Right hindlimb (tissue), 1 donor: ENCODE measurements at regions not wholly inside any gene's neighbourhood (a gene's known extent, or its start where the extent isn't known, plus 50 kb on each side); places are given as distances from the start of the nearest gene placed in this dataset.

Experiments
- DNase-seq: peaks from one replicate; pipeline ENCODE4 v3.0.0-alpha.2; 2018

DNA sequence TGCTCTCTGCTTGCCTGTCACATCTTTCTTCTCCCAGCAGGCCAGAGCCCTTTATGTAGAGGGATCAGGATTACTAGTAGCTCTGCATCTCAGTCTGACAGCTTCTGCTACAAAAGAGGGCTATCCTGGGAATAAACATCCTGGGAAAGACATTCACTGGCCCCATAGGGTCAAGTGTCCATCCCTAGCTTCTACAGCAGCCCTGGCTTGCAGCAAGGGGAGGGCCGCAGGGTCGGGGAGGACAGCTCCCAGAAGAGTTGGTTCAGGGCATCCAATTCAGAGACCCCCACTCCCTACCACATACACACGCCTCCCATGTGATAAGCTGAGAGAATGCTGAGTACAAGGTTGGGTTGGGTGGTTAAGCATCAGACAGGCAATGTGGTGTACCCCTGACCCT lies 154.1 kb upstream of the PDE10A start:
- DNase-seq = no peak

DNA sequence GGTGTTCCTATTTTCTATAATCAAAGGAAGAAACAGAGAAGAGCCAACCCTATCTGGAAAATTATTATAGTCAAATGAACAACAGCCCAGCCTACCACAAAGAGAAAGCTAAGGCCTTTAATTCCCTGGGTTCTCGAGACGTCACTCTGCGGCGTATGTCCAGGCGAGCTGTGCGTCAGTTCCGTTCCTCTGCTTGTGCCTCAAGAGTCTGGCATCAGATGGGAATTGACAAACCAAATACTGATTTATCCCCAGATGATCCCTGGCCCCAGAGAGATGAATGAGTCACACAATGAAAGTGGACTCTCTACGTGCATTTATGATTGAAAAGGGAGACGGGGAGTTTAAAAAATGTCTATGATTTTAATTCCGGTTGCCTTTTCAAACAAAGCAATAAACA lies 151.6 kb upstream of the PDE10A start:
- no peak for DNase-seq

DNA sequence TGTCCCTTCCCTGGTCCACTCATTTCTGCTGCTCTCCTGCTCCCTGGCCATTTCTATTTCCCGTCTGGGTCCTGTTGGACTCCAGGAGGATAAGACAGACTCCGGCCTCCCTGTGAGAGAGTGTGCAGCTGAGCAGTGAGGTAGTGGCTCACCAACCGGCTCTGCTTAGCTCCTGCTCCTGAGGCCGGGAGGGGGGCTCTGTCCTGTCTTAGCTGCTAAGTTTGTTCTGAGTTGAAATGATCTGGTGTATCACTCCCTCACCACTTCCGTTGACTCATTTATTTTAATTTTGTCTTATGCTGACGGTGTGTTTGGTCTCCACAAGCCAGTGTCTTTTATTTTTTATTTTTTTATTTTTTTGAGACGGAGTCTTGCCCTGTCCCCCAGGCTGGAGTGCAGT lies 148.5 kb upstream of the PDE10A start:
- no peak for DNase-seq

DNA sequence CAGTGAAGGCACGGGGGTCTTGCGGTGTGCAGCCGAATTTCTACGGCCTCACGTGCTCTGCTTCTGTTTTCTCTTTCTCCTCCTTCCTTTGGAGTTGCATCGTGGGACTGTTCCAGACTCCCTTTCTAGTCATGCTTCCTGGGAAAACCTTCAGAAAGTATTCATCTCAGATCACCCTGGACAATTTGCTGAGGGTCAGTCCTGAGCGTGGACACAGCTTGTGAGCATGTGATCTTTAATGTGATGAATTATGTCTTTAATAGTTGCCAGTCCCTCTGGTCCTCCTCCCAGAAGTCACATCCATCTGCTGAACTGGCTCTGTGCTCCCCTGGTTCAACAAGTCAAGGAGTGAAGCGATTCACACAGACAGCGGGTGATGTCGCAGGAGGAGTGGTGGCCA lies 145.0 kb upstream of the PDE10A start:
- DNase-seq = no peak

DNA sequence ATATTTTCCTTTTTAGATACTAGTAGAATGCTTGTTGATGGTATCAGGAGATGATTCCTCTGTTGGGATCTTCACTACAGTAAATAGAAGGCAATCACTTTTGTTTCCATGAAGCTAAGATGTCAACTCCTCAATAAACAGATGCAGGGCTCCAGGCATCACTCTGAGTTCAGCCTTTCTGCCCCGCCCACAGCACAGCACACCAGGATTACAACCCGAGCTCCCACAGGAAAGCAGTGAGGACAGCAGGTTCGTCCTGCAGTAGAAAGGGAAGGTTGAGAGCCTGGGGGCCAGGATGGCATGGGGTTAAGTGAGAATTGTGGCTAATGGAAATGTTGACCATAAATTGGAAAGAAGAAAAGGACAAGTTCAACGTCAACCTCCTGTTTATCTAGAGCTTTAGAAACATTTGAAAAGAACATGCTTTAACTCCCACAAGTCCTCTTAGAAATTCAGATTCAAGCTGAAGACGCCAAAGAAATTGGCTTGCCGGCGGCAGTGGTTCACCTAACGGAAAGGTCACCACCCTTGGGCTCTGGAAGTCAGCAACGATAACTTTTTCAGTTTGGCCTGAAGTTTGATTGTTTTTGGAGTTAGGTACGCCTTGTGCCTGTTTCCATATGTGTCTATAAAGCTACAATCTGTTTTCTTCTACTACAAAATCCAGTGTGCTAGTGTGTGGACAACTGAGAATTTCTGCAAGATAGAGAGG lies 144.4 kb upstream of the PDE10A start:
- DNase-seq = peak; percentile 39

DNA sequence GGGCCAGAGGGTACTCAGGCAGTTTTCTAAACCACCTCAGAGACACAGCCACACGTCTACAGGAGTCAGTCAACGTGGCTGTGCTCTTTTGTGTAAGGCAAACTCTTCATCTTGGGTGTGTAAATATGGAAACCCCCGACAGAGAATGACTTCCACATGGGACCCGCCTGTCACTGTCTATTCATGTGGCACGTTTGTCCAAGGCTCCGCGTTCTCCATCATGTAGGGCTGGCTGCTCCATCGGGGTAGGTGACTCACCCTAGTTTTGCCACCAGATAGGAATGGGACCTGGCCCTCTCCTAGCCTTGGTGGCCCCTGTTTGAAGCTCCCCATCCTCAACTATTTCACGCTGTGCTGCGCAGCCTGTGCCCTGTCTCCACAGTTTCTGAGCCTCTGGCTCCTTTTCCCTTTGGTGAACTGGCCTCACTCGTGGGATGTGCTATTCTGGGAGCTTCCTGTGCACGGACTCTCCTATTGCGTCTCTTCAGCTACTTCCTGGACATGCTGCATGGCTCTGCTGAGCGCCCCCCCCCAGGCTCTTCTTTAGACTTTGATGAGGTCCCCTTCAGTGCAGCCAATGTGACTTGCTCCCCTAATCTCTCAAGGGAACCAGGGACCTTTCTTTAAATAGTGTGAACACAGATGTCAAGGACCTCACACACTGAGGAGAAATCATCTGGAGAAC lies 143.2 kb upstream of the PDE10A start:
- DNase-seq = no peak

DNA sequence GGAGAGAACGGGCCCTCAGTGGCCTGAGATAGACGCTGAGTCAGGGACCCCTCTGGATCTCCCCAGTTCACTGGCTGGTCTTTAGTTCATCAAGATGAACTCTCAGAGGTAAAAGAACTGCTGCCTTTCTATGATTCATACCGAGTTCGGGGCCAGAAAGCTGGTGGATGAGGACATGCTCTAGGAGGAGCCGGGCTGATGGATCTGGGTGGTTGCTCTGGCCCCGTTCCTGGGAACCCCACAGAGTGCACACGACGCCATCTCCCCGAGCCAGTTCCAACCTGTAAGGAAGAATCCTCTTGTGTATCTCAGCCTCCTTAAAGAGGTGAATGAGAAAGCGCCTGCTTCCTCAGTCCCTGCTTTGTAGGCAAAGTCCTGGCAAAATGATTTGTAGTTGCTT lies 142.6 kb upstream of the PDE10A start:
- no peak for DNase-seq

DNA sequence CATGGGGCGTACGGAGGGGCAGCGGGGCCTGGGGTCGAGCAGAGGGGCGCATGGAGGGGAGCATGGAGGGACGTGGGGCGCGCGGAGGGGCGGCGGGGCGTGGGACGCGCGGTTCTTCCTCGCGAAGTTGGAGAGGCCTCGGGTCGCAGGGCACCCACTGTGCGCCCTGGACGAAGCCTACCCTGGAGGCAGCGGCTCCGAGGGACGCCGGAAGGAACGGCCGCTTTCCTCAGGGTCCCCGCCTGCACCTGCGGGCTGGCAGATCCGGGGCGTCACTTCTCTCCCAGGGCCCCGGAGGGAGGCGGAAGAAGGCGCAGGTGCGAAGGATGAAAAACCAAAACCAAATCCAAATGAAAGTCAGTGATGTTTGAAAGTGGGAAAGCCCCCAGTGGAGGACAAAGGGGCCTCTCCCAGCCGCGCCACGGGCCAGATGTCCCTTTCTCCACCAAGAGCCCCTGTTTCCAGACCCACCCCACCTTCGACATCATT lies 142.1 kb upstream of the PDE10A start:
- no peak for DNase-seq

DNA sequence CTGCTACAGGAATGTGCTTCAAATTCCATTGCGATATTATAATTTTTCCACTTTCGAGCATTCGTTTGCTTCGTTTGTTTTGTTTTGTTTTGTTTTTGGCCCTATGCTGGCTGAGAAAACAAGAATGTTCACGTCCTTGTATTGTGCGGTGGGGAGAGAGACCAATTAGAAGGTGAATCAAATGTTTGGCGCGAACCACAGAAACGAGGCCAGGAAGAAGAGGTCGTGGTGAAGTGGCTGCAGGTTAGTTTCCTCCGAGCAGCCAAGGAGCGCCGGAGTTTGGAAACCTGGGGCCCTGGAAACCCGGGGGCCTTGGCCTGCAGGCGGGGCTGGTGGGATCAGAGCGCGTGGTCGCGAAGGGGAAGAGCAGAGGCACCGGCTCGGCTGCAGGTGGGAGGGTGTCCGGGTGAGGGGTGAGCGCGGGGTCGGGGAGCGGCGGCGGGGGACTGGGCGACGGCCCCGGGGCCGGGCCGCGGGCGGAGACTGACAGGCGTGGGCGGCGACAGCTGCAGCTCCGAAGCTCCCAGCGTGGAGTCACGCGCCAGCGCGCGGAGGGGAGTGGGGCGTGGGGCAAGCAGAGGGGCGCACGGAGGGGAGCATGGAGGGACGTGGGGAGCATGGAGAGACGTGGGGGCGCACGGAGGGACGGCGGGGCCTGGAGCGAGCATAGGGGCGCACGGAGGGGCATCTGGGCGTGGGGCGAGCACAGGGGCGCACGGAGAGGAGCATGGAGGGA lies 141.5 kb upstream of the PDE10A start:
- DNase-seq = peak; percentile 56

DNA sequence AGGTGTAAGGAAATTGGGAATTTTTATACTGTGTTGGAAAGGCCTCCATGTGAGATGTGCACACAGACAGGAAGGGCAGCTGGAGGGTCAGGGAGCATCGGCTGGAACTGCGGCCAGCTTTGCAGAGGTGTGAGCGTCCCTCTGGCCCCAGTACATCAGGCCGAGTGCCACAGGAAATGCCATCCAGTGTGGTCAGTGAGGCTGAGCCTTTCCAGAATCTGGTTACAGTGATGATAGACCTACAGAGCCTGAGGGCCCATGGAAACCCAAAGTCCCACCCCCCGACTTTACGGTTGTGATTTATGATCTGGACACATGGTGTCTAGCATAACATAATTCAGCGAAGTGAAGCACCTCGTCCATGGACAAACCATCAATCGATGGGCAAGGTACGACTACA lies 137.3 kb upstream of the PDE10A start:
- DNase-seq = no peak

DNA sequence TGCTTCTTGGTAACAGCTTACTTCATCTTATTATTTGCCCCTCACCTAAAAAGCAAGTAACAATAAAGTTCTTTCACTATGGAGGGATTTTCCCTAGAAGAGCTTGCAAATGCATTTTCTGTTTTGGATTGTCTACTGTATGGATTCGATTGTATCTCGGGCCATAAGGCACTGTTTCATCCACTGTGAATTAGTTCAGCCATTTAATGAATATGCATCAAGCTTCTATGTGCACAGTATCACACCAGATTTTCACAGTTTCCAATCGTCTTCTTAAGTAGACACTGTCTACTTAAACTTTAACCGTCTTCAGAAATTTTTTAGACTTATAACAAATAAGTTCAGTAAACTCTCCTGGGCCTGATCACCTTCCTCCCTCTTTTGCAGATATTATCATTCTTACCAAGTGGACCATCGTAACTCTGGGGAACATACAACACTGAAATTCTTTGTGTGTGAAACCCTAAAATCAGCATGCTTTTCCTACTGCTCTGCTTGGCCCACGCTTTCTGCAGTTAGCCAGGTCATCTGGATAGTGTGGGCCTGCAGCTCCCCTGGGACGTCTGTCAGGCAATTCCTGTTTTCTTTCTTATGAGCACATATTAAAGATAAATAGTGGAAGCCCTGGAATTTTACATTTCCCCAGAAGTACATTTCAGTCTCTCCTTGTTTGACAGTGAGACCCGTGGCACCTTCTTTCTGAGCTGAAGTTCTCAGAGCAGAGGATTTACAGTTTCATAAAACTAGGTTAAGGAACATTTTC lies 136.5 kb upstream of the PDE10A start:
- peak; percentile 72 for DNase-seq

DNA sequence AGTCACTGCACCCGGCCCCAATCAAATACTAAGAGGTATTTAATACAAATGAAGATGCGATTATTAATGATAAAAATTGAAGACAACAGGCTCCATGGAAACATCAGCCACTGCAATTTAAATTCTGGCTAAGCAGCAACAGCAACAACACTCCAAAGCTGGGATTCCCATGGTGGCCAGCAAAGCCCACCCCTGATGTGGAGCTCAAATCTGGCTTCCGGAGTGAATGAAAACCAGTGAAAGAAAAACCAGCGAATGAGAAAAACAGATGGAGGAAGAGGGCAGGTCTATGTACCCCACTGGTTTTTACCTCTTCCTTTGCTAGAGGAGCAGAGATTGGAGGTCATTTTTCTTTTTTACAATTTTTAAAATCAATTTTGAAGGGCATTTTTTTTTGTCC lies 135.9 kb upstream of the PDE10A start:
- DNase-seq = peak; percentile 35

DNA sequence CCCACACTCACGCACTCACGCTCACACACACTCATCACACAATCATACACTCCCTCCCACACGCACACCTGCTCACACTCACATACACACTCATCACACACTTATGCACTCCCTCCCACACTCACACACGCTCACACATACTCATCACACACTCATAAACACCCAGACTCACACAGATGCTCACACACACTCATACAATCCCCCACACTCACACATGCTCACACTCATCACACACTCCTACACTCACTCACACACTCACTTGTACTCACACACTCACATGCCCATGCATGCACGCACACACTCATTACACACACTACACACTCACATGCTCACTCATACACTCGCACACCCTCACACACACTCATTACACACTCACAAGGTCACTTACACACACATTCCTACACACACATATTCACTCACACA lies 131.1 kb upstream of the PDE10A start:
- no peak for DNase-seq

DNA sequence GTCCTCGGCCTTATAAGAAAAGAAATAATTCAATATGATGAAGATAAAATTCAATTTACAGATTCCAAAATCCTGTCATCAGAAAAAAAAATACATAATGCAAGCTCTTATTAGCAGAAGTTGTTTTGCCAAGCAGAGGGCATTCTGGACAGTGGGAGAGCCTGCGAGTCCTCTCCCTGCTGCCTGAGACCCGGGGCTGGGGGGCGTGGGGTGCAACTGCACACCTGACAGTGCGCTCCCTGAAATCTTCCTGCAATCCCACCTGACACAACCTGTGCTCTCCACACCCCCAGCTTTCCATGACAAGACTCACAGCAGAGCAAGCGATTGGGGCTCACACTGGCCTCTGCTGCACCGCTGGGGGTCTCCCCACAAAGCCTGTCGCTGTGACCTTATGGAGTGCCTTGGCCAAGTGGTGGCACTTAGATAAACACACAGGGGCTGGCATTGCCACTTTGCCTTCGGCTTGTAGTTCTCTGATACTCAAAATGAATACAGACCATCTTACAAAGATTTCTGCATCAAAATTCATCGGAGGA lies 130.3 kb upstream of the PDE10A start:
- DNase-seq = no peak

DNA sequence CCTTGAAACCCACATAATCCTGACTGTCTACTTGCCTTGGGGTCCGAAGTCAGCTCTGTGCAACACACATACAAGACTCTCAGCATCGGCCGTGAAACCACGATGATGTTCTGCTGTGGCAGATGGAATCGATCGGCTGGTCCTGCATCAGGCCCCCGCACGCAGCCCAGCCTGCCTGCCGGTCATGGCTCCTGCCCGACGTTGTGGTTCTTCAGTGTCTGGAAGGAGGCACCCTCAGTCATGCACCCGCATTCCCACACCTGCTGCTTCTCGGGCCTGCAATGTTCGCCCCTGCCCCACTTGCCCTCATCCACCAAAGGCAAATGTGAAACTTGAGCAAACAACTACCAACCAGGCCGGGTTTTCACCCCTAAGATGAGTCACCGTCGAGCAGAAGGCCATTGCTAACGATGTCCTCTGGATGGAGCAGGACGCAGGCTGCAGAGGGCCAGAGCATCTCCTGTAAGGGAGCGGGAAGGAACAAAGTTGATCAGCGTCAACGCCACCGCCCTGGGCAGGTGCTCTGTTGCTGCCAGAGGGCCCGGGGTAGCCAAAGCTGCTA lies 128.9 kb upstream of the PDE10A start:
- DNase-seq = no peak

DNA sequence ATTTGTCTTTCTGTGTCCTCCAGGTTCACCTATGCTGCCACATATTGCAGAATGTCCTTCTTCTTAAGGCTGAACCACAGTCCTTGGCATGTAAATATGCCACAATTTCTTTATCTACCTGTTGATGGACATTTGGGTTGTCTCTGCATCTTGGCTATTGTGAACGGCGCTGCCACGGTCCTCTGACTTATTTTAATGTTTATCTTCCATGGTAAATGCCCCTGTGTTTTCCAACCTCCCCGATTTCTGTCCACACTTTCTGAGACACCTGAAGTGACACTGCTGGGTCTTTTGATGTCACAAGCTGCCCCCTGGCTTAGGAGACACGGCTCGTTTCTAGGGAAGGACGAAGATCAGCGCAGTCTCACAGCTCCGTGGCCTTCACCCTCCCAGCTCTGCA lies 128.3 kb upstream of the PDE10A start:
- DNase-seq = no peak

DNA sequence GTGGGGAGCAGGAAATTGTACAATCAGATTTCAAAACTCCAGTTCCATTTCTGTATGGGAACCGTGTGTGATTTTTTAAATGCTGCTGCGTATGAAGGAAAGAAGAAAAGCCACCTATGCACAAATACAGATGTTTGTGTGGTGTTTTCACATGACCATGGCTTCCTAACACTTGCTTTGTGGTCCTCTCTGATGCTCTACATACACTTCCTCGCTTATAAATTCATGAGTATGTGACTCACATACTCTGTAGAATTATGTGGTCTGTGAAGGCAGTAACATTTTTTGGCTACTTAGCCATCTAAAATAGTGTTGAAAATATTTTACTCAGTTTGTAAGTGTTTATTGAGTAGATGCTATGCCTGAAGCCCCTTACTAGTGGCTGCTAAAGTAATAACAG lies 119.8 kb upstream of the PDE10A start:
- no peak for DNase-seq

DNA sequence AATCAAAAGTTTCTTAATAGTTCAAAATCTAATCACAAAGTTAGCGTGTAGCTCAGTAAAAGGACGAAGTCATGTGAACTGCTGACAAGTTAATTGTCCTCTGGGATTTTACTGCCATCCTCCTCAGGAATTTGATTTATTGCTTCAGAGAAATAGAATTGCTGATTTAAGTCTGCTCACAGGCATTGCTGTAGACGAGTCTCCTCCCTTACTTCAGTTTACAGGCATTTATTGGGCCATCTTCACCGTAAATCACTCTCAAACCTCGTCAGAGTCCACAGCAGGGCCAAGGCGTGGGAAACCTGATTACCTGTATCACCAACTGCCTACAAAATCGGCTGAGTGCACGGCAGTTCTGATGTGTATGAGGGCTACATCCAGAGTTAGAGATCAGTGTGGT lies 119.1 kb upstream of the PDE10A start:
- no peak for DNase-seq

DNA sequence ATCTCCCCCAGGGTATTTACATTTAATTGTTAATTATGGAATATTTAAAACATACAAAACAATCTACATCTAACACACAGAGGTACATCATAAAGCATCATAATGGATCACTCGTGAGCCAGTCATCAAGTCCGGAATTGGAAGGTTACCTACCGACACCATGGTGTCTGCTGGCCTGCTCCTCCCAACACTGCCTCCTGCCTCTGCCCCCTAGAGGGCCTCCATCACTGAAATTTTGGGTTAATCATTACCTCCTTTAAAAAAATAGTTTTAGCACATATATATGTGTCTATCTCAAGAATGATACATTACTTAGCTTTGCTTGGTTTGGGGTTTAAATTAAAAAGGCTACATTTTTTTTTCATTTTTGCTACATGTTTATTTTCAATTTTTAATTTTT lies 114.6 kb upstream of the PDE10A start:
- no peak for DNase-seq

DNA sequence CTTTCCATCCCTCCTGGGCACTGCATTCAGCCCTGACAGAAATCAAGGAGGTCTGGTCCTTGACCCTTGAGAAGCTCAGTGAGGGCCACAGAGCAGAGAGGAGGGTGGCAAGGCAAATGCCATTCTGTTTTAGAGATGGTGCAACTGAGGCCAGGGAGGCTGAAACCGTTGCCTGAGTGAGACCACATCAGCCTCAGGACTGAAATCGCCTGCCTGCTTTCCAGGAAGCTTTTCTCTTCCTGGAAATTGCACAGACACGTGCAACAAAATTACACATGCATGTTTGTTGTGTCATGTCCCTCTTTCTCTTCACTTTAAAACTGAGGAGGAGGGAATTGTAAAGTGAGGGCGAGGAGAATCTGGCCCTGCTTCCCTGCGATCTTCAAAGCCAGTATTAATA lies 113.7 kb upstream of the PDE10A start:
- DNase-seq = no peak

DNA sequence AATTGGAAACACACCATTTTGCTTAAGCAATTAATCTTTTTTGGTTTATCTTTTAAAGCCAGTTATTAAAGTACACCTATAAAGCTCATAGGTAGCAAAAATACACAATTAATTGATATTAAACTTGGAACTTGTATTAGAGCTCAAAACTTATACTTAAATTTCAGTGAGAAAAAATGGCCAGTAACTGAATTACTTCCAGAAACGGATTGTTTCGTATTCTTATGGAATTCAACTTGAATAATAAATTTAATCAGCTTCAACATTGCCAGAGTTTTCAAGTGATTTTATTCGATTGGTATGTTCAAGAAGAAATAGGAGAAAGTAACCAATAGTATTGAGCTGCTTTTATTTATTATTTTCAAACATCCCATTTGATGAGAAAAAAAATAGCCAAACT lies 112.7 kb upstream of the PDE10A start:
- DNase-seq = no peak

DNA sequence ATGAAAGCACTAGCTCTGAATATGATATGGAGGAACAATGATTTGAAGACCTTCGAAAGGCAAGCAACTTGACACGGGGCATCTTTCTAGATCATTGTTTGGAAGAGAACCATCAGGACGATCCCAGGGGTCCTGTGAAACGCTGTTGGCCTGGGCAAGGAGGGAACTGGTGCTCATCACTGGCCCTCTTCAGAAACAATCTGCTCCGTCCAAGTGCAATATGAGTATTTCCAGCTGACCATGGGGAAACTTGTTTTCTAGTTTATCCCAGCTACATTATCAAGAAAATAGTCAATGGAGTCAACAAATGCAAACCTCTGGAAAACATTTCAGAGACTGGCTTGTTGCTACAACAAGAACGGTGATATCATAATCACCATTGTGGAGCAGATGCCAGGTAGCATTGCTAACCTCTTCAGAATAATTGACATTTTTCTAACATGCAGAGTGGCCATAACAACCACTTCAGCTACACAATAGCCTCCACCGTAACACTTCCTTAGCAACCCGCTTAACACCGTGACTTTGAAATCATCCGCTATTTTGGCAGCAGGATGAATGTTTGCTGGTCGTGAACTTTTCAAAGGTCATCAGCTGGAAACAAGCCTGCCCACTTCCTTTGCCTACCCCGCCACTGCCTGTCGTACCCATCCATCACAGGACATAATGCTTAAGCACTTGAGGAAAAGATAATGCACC lies 112.0 kb upstream of the PDE10A start:
- DNase-seq = peak; percentile 56
